GM23338 (cell line): ENCODE measurements at regions not wholly inside any gene's neighbourhood (a gene's known extent, or its start where the extent isn't known, plus 50 kb on each side); places are given as distances from the start of the nearest gene placed in this dataset.
A peak's percentile ranks its signal among the peaks of the same experiment; 100 is the strongest.

Source experiments
- ATAC-seq: fragments of 200-7000 bp; cut with Tn5 transposase; 3 replicates; pipeline ENCODE4 v1.9.1; 2020
- DNase-seq: peaks from one replicate; pipeline ENCODE4 v3.0.0-alpha.2; 2015; ENCODE audit warnings: low spot score
- H2AFZ ChIP-seq: fragments of 200-600 bp; sonication (generic); 2 replicates; pipeline ENCODE4 v1.8.0; 2016; ENCODE audit warnings: antibody characterized with exemption, mild to moderate bottlenecking, moderate library complexity
- H3F3A ChIP-seq: fragments of 200-600 bp; sonication (generic); replicated peaks from 2 replicates; pipeline ENCODE4 v1.8.0; 2017; ENCODE audit warnings: antibody characterized with exemption, mixed run types, low read depth
- H3K27ac ChIP-seq: fragments of 200-600 bp; sonication (generic); 2 replicates; pipeline ENCODE4 v1.6.1; 2016; ENCODE audit warnings: low read depth
- H3K27me3 ChIP-seq: fragments of 200-600 bp; sonication (generic); 2 replicates; pipeline ENCODE4 v1.8.0; 2016; ENCODE audit warnings: mild to moderate bottlenecking, mixed run types, moderate library complexity; ENCODE audit not compliant: insufficient read depth
- H3K36me3 ChIP-seq: fragments of 200-600 bp; sonication (generic); 2 replicates; pipeline ENCODE4 v1.8.0; 2016; ENCODE audit warnings: mild to moderate bottlenecking; ENCODE audit not compliant: insufficient read depth
- H3K4me1 ChIP-seq: fragments of 200-600 bp; sonication (generic); 2 replicates; pipeline ENCODE4 v1.8.0; 2016; ENCODE audit warnings: mild to moderate bottlenecking, moderate library complexity; ENCODE audit not compliant: insufficient read depth
- H3K4me2 ChIP-seq: fragments of 200-600 bp; sonication (generic); 2 replicates; pipeline ENCODE4 v1.7.1; 2017; ENCODE audit warnings: mixed run types
- H3K4me3 ChIP-seq: fragments of 200-600 bp; sonication (generic); 2 replicates; pipeline ENCODE4 v1.6.1; 2016; ENCODE audit warnings: mixed run types
- H3K79me2 ChIP-seq: fragments of 200-600 bp; sonication (generic); replicated peaks from 2 replicates; pipeline ENCODE4 v1.8.0; 2017; ENCODE audit warnings: mild to moderate bottlenecking; ENCODE audit not compliant: insufficient read depth
- H3K9me2 ChIP-seq: fragments of 200-600 bp; sonication (generic); 2 replicates; pipeline ENCODE4 v1.8.0; 2017; ENCODE audit not compliant: insufficient read depth
- H4K20me1 ChIP-seq: fragments of 200-600 bp; sonication (generic); replicated peaks from 2 replicates; pipeline ENCODE4 v1.8.0; 2017; ENCODE audit warnings: mild to moderate bottlenecking; ENCODE audit not compliant: insufficient read depth
- H3K27ac Mint-ChIP-seq: 2 replicates; pipeline ENCODE4 v1.8.0; 2020; ENCODE audit warnings: inconsistent platforms, mild to moderate bottlenecking, moderate library complexity, mixed read lengths
- H3K27me3 Mint-ChIP-seq: 3 replicates; pipeline ENCODE4 v1.8.0; 2022; ENCODE audit warnings: low read depth, mild to moderate bottlenecking, moderate library complexity, mixed read lengths, inconsistent platforms; ENCODE audit not compliant: insufficient read depth, poor library complexity
- H3K36me3 Mint-ChIP-seq: 3 replicates; pipeline ENCODE4 v1.8.0; 2021; ENCODE audit warnings: low read depth, mild to moderate bottlenecking, inconsistent platforms, moderate library complexity, mixed read lengths
- H3K4me1 Mint-ChIP-seq: 3 replicates; pipeline ENCODE4 v1.8.0; 2020; ENCODE audit warnings: mild to moderate bottlenecking, inconsistent platforms, mixed read lengths
- H3K4me3 Mint-ChIP-seq: 3 replicates; pipeline ENCODE4 v1.8.0; 2021; ENCODE audit warnings: moderate library complexity, mild to moderate bottlenecking, inconsistent platforms, mixed read lengths
- H3K9me3 Mint-ChIP-seq: 3 replicates; pipeline ENCODE4 v1.8.0; 2020; ENCODE audit warnings: moderate library complexity, mild to moderate bottlenecking, inconsistent platforms, mixed read lengths
- JUNB ChIP-seq: IDR thresholded peaks from one replicate; pipeline ENCODE4 v1.6.1; 2016; ENCODE audit warnings: antibody characterized with exemption; ENCODE audit not compliant: unreplicated experiment
- NANOG ChIP-seq: IDR thresholded peaks from 2 replicates; pipeline ENCODE4 v1.6.1; 2016; ENCODE audit warnings: antibody characterized with exemption, borderline replicate concordance
- STAT1 ChIP-seq: IDR thresholded peaks from one replicate; pipeline ENCODE4 v1.6.1; 2016; ENCODE audit warnings: antibody characterized with exemption; ENCODE audit not compliant: unreplicated experiment
- ZNF114 ChIP-seq: fragments of 250-450 bp; sonication (Bioruptor Pico); IDR thresholded peaks from 2 replicates; pipeline ENCODE4 v1.5.0; 2020; ENCODE audit warnings: mild to moderate bottlenecking, moderate library complexity
- ZNF331 ChIP-seq: fragments of 250-450 bp; sonication (Bioruptor Pico); IDR thresholded peaks from 2 replicates; pipeline ENCODE4 v1.5.0; 2020; ENCODE audit warnings: low read depth, mild to moderate bottlenecking, moderate library complexity
- TF ChIP-seq, protein P1 (sequence below): IDR thresholded peaks from one replicate; pipeline ENCODE4 v1.6.1; 2018; ENCODE audit warnings: antibody characterized with exemption; ENCODE audit not compliant: unreplicated experiment
- TF ChIP-seq, protein P2 (sequence below): IDR thresholded peaks from 2 replicates; pipeline ENCODE4 v1.6.1; 2016; ENCODE audit warnings: antibody characterized with exemption
- TF ChIP-seq, protein P3 (sequence below), 2 experiments: fragments of 200-600 bp in 1 of 2; sonication (generic) in 1 of 2; conservative IDR thresholded peaks; 2 replicates each; pipeline versions ENCODE4 v1.5.1 to v1.6.1; 2016 to 2017; ENCODE audit warnings: antibody characterized with exemption in 2 of 2, low read depth in 2 of 2, mild to moderate bottlenecking in 2 of 2, moderate library complexity in 1 of 2

DNA sequence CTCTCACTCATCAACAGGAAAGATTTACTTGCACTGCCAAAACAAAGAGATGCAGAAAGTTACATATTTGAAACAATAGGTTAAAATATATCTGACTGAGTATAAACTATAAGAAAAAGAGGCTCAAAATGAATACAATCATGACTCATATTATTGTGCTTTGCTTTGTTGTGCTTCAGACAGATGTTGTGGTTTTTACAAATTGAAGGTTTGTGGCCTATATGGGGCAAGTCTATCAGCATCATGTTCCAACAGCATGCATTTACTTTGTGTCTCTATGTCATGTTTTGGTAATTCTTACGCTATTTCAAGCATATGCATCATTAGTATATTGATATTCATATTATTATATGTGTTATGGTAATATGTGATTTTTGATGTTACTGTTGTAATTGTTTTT, 330.0 kb downstream of the PRR16 start:
- Histone ChIP-seq H3K4me3 (no peak overlapping the region), H3K27me3 (no peaks in the 10 kb centered on the region), H3K4me2 (no peak overlapping the region), H3K36me3 (no peaks in the 10 kb centered on the region), H3K79me2 (no peaks in the 10 kb centered on the region), H3F3A (no peaks in the 10 kb centered on the region), H2AFZ (no peak overlapping the region), H3K9me2 (no peaks in the 10 kb centered on the region), H3K27ac (no peak overlapping the region), H3K4me1 (no peaks in the 10 kb centered on the region), H4K20me1 (no peaks in the 10 kb centered on the region)
- Mint-ChIP-seq H3K4me1 (no peaks in the 10 kb centered on the region; the same call in 2 of the 3 replicates), H3K4me3 (no peak overlapping the region), H3K27ac (no peak overlapping the region), H3K36me3 (no peaks in the 10 kb centered on the region), H3K27me3 (no peaks in the 10 kb centered on the region), H3K9me3 (no peaks in the 10 kb centered on the region)
- no peak for ATAC-seq
- no peak for DNase-seq
- TF ChIP-seq ZNF114 (CRISPR knock-in tag) (no peak), ZNF331 (CRISPR knock-in tag) (no peak), JUNB (no peak)
- TF ChIP-seq, protein P1, sequence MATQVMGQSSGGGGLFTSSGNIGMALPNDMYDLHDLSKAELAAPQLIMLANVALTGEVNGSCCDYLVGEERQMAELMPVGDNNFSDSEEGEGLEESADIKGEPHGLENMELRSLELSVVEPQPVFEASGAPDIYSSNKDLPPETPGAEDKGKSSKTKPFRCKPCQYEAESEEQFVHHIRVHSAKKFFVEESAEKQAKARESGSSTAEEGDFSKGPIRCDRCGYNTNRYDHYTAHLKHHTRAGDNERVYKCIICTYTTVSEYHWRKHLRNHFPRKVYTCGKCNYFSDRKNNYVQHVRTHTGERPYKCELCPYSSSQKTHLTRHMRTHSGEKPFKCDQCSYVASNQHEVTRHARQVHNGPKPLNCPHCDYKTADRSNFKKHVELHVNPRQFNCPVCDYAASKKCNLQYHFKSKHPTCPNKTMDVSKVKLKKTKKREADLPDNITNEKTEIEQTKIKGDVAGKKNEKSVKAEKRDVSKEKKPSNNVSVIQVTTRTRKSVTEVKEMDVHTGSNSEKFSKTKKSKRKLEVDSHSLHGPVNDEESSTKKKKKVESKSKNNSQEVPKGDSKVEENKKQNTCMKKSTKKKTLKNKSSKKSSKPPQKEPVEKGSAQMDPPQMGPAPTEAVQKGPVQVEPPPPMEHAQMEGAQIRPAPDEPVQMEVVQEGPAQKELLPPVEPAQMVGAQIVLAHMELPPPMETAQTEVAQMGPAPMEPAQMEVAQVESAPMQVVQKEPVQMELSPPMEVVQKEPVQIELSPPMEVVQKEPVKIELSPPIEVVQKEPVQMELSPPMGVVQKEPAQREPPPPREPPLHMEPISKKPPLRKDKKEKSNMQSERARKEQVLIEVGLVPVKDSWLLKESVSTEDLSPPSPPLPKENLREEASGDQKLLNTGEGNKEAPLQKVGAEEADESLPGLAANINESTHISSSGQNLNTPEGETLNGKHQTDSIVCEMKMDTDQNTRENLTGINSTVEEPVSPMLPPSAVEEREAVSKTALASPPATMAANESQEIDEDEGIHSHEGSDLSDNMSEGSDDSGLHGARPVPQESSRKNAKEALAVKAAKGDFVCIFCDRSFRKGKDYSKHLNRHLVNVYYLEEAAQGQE, result no peak
- TF ChIP-seq, protein P2, sequence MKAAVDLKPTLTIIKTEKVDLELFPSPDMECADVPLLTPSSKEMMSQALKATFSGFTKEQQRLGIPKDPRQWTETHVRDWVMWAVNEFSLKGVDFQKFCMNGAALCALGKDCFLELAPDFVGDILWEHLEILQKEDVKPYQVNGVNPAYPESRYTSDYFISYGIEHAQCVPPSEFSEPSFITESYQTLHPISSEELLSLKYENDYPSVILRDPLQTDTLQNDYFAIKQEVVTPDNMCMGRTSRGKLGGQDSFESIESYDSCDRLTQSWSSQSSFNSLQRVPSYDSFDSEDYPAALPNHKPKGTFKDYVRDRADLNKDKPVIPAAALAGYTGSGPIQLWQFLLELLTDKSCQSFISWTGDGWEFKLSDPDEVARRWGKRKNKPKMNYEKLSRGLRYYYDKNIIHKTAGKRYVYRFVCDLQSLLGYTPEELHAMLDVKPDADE, result no peak

DNA sequence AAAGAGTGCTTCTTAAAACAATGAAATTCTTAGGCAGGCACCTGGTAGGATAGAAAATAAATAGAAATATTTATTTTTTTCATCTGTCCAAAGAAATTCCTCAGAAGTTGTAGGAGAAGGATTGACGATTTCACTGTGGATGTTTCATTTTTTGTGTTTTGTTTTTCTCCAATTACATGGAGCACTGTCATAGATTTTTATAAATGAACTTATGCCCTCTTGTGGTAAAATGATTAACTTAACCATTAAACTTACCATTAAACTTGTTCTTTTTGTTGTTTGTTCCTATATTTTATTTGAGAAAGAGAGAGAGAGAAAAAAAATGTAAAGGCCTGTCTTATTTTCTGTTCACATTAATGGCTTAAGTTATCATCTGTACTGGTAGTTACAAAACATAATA, 339.2 kb downstream of the PRR16 start:
- Histone ChIP-seq H2AFZ (no peak overlapping the region), H3K79me2 (no peaks in the 10 kb centered on the region)
- no peak overlapping the region for H3K27ac Mint-ChIP-seq

More for the DNA sequence above, 339.2 kb downstream of the PRR16 start:
- H3K36me3 Mint-ChIP-seq, result peaks cover 2% of the 10 kb centered on the region; the same call in 1 of the 3 replicates
- H3K4me3 Mint-ChIP-seq, result no peak overlapping the region
- no peak for ATAC-seq
- H3K27me3 ChIP-seq, result no peaks in the 10 kb centered on the region
- H3K4me3 ChIP-seq, result no peak overlapping the region
- peaks cover 18% of the 10 kb centered on the region for H3K4me1 ChIP-seq
- TF ChIP-seq, protein P1, result no peak
- TF ChIP-seq ZNF331 (CRISPR knock-in tag) (no peak), NANOG (no peak), STAT1 (no peak)
- TF ChIP-seq, protein P3, sequence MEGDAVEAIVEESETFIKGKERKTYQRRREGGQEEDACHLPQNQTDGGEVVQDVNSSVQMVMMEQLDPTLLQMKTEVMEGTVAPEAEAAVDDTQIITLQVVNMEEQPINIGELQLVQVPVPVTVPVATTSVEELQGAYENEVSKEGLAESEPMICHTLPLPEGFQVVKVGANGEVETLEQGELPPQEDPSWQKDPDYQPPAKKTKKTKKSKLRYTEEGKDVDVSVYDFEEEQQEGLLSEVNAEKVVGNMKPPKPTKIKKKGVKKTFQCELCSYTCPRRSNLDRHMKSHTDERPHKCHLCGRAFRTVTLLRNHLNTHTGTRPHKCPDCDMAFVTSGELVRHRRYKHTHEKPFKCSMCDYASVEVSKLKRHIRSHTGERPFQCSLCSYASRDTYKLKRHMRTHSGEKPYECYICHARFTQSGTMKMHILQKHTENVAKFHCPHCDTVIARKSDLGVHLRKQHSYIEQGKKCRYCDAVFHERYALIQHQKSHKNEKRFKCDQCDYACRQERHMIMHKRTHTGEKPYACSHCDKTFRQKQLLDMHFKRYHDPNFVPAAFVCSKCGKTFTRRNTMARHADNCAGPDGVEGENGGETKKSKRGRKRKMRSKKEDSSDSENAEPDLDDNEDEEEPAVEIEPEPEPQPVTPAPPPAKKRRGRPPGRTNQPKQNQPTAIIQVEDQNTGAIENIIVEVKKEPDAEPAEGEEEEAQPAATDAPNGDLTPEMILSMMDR (conservative IDR thresholded peaks at IDR 0.05; ENCODE audit: low read depth in 2 of 2), result peak in 1 of 2 experiments; percentile 69; a peak in 3 of 4 replicates
- H3K27ac ChIP-seq, result no peak overlapping the region
- peak; percentile 44 for DNase-seq
- no peaks in the 10 kb centered on the region for H3K27me3 Mint-ChIP-seq
- H3K9me3 Mint-ChIP-seq, result no peaks in the 10 kb centered on the region
- H3K36me3 ChIP-seq, result no peaks in the 10 kb centered on the region
- H3F3A ChIP-seq, result no peaks in the 10 kb centered on the region
- no peaks in the 10 kb centered on the region for H3K9me2 ChIP-seq
- no peak overlapping the region for H3K4me2 ChIP-seq
- H3K4me1 Mint-ChIP-seq, result peaks cover 24% of the 10 kb centered on the region
- no peaks in the 10 kb centered on the region for H4K20me1 ChIP-seq
